Ectodermal cell (in vitro differentiated cells): ENCODE measurements at regions not wholly inside any gene's neighbourhood (a gene's known extent, or its start where the extent isn't known, plus 50 kb on each side); places are given as distances from the start of the nearest gene placed in this dataset.

Experiments
- H3K27ac ChIP-seq: 2 replicates; pipeline ENCODE4 v1.7.0; 2013; ENCODE audit warnings: mild to moderate bottlenecking, low read depth, low read length; ENCODE audit not compliant: insufficient read depth, poor library complexity, severe bottlenecking
- H3K27me3 ChIP-seq: 2 replicates; pipeline ENCODE4 v1.7.0; 2013; ENCODE audit warnings: mild to moderate bottlenecking, low read length; ENCODE audit not compliant: insufficient read depth, control insufficient read depth, poor library complexity, severe bottlenecking
- H3K36me3 ChIP-seq: one replicate; pipeline ENCODE4 v1.7.0; 2013; ENCODE audit warnings: low read length; ENCODE audit not compliant: control insufficient read depth, insufficient read depth
- H3K4me1 ChIP-seq: one replicate; pipeline ENCODE4 v1.7.0; 2013; ENCODE audit warnings: low read length; ENCODE audit not compliant: control insufficient read depth, insufficient read depth
- H3K4me3 ChIP-seq: 2 replicates; pipeline ENCODE4 v1.7.0; 2013; ENCODE audit warnings: low read depth, low read length, control low read depth; ENCODE audit not compliant: insufficient read depth
- H3K9me3 ChIP-seq: 2 replicates; pipeline ENCODE4 v1.7.0; 2013; ENCODE audit warnings: mild to moderate bottlenecking, low read length, moderate library complexity; ENCODE audit not compliant: control insufficient read depth
- WGBS, 2 experiments: methylation state at CpG; one replicate each; pipeline ENCODE4 v1.1.7; 2013; ENCODE audit warnings: missing lambda C conversion rate in 2 of 2; 5-methylcytosine and 5-hydroxymethylcytosine counted together

GRCh38 chr6:113095841-113096240 lies 748.7 kb downstream of the RFPL4B start:
- H3K4me3 ChIP-seq: no peak overlapping the region
- no peaks in the 10 kb centered on the region for H3K36me3 ChIP-seq
- WGBS, 2 experiments: 100% methylated on average over 1 of the region's 2 CpGs; no CpG with 5 or more reads in 1 of the 2 experiments
- no peaks in the 10 kb centered on the region for H3K27me3 ChIP-seq
- no peak overlapping the region for H3K27ac ChIP-seq
- no peaks in the 10 kb centered on the region for H3K9me3 ChIP-seq
- H3K4me1 ChIP-seq: no peaks in the 10 kb centered on the region

DNA sequence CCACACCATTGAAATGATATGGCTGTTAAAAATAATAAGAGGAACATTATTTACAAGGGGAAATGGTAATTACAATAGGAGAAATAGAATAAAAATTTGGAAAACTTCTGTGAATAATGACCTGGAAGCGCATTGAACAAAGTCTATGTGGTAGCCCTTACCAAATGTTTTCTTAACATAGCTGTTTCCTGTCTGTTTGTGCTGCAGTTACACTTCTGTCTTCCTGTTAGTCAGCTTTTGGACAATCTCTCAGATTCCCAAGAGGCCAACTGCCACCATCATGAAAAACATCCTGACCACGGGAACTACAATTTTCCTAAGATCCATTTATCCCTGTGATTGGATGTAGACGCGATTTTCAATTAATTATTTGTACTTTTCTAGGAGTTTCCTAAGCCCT lies 754.4 kb upstream of the MARCKS start:
- Histone ChIP-seq H3K27ac (no peak overlapping the region), H3K27me3 (no peaks in the 10 kb centered on the region), H3K4me3 (no peak overlapping the region), H3K36me3 (no peaks in the 10 kb centered on the region), H3K9me3 (no peaks in the 10 kb centered on the region), H3K4me1 (no peaks in the 10 kb centered on the region)
- 97 to 100% methylated on average over 4 of the region's 4 CpGs for WGBS, 2 experiments

DNA sequence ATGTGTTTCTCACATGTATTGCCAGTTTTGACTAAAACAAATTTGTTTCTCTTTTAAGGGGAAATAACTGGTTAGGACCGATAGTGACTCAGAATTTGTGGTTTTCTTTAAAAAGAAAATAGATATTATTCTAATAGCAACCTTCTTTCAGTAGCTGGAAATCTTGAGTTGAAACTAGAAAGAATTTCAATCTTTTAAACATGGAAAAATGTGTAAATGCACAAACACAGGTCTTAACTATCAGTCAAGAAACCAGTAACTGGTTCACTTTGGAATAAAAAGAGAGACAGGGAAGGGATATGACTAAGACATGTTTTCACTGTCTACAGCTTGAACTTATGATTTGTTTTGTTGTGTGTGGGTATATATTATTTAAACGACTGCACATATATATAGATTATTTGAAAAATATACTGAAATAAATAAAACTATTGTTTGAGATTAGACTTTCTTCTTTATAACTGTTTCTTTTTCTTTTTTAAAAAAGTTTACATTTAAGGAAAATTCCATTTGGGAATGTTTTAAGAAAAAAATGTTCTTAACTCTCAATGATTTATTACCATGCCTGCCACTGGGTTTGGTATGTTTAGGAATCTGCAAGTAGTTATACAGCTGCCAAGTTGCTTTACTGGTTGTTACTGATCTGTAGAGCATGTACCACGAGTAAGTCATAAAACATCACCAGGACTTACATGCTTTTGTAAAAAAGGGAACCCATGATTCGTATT lies 753.3 kb upstream of the MARCKS start:
- 90 to 96% methylated on average over 2 of the region's 4 CpGs for WGBS, 2 experiments
- no peaks in the 10 kb centered on the region for H3K36me3 ChIP-seq
- no peak overlapping the region for H3K4me3 ChIP-seq
- H3K9me3 ChIP-seq: no peaks in the 10 kb centered on the region
- H3K4me1 ChIP-seq: no peaks in the 10 kb centered on the region
- no peaks in the 10 kb centered on the region for H3K27me3 ChIP-seq
- H3K27ac ChIP-seq: no peak overlapping the region

DNA sequence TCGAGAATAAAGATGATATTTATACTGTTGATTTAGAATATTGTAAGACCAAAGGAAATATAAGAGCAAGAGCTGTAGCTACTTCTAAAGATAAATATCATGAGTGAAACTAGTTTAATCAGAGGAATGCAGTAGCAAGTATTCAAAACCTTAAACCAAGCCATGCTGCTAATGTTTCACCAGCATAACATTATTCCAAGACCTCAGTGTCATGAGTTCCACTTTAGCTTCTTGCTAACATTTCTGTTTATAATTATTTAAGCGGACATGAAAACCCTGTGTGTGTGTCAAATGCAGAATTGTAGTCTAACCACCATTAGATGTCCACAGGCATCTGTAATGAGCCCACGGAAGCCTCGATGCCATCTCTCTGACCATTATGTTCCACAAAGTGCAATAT lies 752.6 kb upstream of the MARCKS start:
- H3K27ac ChIP-seq: no peak overlapping the region
- H3K9me3 ChIP-seq: no peaks in the 10 kb centered on the region
- 87 to 95% methylated on average over 4 of the region's 4 CpGs for WGBS, 2 experiments
- H3K36me3 ChIP-seq: no peaks in the 10 kb centered on the region
- no peaks in the 10 kb centered on the region for H3K4me1 ChIP-seq
- H3K4me3 ChIP-seq: no peak overlapping the region
- H3K27me3 ChIP-seq: no peaks in the 10 kb centered on the region

DNA sequence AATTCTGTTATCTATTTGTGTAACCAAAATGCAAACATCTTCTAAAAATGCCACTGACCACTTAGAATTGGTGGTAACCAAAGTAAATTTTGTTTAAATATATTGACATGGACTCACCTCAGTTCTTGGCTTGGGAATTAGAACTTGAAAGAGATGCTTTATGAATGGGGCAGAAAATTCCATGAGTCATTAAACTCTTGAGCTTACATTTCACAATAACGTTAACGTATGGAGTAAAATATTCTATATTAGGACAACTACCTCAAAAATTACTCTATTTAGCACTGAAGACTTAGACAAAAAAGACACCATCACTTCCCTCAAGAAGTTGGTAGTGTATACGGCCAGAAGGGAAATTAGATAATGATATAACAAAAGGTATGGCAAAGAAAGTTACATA lies 752.2 kb upstream of the MARCKS start:
- Histone ChIP-seq H3K27ac (no peak overlapping the region), H3K4me1 (no peaks in the 10 kb centered on the region)
- 100% methylated on average over 1 to 2 of the region's 3 CpGs for whole genome bisulfite sequencing, 2 experiments

DNA sequence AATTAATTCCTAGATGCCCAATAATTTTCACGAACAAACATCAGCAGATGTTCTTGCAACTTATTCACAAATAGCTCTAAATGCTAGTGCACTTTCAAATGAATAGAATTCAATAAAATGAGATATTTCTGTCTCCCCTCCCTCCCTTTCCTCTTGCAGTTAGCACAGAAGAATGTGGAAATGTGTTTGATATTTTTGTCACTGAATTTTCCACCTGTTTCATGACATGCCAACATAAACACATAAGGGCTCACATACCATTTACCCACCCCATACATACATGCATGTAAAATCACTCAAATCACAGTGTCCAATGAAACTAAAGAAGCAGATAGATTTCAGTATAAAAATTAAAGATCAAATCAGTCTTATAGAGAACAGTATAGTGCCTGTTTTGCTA lies 746.9 kb upstream of the MARCKS start:
- Histone ChIP-seq H3K4me1 (no peaks in the 10 kb centered on the region), H3K4me3 (no peak overlapping the region), H3K27me3 (no peaks in the 10 kb centered on the region), H3K9me3 (no peaks in the 10 kb centered on the region), H3K27ac (no peak overlapping the region), H3K36me3 (no peaks in the 10 kb centered on the region)
- 80% methylated on average over 1 of the region's 1 CpG; no CpG with 5 or more reads in 1 of the 2 experiments for WGBS, 2 experiments

More for the DNA sequence above, 752.2 kb upstream of the MARCKS start:
- no peaks in the 10 kb centered on the region for H3K36me3 ChIP-seq
- H3K9me3 ChIP-seq: no peaks in the 10 kb centered on the region
- H3K27me3 ChIP-seq: no peaks in the 10 kb centered on the region
- no peak overlapping the region for H3K4me3 ChIP-seq

DNA sequence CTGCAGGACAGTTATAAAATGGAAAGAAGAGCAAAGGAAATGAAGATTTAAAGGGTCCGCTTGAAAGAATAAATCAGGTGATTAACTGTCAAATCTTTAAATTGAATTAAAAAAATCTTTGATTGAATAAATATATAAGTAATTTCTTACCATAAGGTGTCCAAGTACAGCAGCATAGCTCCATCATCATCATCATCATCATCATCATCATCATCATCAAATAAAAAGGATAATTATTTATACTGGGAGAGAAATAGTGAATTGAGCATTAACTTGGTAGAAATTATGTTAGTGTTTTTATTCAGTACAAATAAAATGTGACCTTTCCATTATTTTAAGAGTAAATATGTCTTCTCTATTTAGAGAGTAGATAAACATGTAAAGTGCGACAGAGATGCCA lies 745.6 kb upstream of the MARCKS start:
- Histone ChIP-seq H3K9me3 (no peaks in the 10 kb centered on the region), H3K27ac (no peak overlapping the region)
- 94 to 97% methylated on average over 2 of the region's 2 CpGs for WGBS, 2 experiments

DNA sequence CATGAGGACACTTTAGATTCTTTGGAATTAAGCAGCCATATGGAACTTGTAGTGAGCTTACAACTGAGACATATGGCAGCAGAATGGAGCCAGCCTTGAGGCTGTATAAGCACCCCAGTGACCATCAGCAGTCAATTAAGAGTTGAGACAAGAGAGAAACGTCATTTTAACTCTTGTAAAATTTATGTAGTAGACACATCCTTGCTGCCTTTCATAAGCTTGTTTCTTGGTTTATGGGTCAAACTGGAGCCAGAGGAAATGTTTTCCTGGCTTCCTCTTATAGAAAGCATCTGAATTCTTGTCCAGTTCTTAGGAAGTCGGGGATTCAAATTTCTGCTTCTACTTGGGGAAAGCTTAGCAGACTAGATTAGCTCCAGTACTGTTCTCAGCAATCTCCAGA lies 745.1 kb upstream of the MARCKS start:
- Histone ChIP-seq H3K27me3 (no peaks in the 10 kb centered on the region), H3K4me3 (no peak overlapping the region), H3K36me3 (no peaks in the 10 kb centered on the region), H3K4me1 (no peaks in the 10 kb centered on the region), H3K27ac (no peak overlapping the region), H3K9me3 (no peaks in the 10 kb centered on the region)
- 74 to 79% methylated on average over 2 of the region's 2 CpGs for WGBS, 2 experiments

More for the DNA sequence above, 745.6 kb upstream of the MARCKS start:
- no peak overlapping the region for H3K4me3 ChIP-seq
- no peaks in the 10 kb centered on the region for H3K4me1 ChIP-seq
- H3K36me3 ChIP-seq: no peaks in the 10 kb centered on the region
- H3K27me3 ChIP-seq: no peaks in the 10 kb centered on the region

GRCh38 chr6:113115196-113115595 lies 741.9 kb upstream of the MARCKS start:
- no peak overlapping the region for H3K27ac ChIP-seq
- H3K4me1 ChIP-seq: no peaks in the 10 kb centered on the region
- no peaks in the 10 kb centered on the region for H3K36me3 ChIP-seq
- no peaks in the 10 kb centered on the region for H3K27me3 ChIP-seq
- H3K9me3 ChIP-seq: no peaks in the 10 kb centered on the region
- H3K4me3 ChIP-seq: no peak overlapping the region
- 92 to 100% methylated on average over 1 of the region's 1 CpG for WGBS, 2 experiments

DNA sequence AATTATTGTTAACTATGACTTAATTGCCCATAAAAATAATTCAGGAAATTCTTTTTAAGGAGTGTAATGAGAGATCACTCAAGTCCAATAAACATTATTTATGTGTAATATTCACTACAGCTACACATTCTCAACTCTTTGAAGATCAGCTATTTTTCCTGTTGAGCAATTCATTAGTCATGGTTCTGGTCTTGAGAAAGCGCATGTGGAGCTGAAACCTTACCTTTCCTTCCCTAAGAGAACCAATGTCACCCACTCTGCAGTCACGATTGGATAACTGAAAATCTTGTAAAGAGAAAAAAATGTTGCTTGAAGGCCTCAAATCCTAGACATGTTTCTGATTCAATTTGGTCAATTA lies 736.9 kb upstream of the MARCKS start:
- Histone ChIP-seq H3K27me3 (no peaks in the 10 kb centered on the region), H3K9me3 (no peaks in the 10 kb centered on the region), H3K36me3 (no peaks in the 10 kb centered on the region), H3K27ac (no peak overlapping the region), H3K4me3 (no peak overlapping the region), H3K4me1 (no peaks in the 10 kb centered on the region)
- whole genome bisulfite sequencing, 2 experiments: 91 to 93% methylated on average over 2 of the region's 2 CpGs
